ENCODE measurements at regions not wholly inside any gene's neighbourhood (a gene's known extent, or its start where the extent isn't known, plus 50 kb on each side); places are given as distances from the start of the nearest gene placed in this dataset.

DNA sequence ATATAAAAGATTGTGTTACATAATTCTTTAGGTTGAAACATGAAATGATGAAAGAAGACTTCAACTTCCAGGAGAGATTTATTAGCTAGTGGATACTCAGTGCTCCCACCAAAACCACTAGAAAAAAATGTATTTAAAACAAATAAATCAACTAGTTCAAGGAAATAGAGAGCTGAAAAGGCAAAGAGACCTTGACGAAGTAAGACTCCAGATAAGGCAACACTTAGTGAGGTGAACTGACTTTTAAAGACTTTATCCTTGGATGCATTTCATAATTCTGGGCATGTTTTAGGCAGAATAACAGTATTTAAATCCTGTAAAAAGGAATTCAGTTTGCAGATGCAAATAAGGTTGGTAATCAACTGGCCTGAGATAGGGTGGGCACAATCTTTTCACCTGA, 1150.7 kb downstream of the FSCB start:
- TF ChIP-seq, protein P1, sequence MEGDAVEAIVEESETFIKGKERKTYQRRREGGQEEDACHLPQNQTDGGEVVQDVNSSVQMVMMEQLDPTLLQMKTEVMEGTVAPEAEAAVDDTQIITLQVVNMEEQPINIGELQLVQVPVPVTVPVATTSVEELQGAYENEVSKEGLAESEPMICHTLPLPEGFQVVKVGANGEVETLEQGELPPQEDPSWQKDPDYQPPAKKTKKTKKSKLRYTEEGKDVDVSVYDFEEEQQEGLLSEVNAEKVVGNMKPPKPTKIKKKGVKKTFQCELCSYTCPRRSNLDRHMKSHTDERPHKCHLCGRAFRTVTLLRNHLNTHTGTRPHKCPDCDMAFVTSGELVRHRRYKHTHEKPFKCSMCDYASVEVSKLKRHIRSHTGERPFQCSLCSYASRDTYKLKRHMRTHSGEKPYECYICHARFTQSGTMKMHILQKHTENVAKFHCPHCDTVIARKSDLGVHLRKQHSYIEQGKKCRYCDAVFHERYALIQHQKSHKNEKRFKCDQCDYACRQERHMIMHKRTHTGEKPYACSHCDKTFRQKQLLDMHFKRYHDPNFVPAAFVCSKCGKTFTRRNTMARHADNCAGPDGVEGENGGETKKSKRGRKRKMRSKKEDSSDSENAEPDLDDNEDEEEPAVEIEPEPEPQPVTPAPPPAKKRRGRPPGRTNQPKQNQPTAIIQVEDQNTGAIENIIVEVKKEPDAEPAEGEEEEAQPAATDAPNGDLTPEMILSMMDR (IDR thresholded peaks at IDR 0.05) = no peak
- TF ChIP-seq POLR2A (IDR thresholded peaks at IDR 0.05) = no peak

Measured in thyroid gland (tissue), 4 donors.